Fibroblast of lung (primary cell): ENCODE measurements at regions not wholly inside any gene's neighbourhood (a gene's known extent, or its start where the extent isn't known, plus 50 kb on each side); places are given as distances from the start of the nearest gene placed in this dataset.

Experiments used
- DNase-seq, 2 donors: peaks; one replicate each; pipeline versions ENCODE4 v3.0.0 to v3.0.0-alpha.2; 2010; ENCODE audit warnings: low read depth in 2 of 2
- H2AFZ ChIP-seq: 2 replicates; pipeline ENCODE4 v1.5.1; 2012; ENCODE audit warnings: low read length, control low read depth, inconsistent platforms
- H3K27ac ChIP-seq: 2 replicates; pipeline ENCODE4 v1.5.1; 2011; ENCODE audit warnings: low read length, control low read depth; ENCODE audit not compliant: insufficient read depth
- H3K27me3 ChIP-seq: 2 replicates; pipeline ENCODE4 v1.5.1; 2011; ENCODE audit warnings: mild to moderate bottlenecking, low read length; ENCODE audit not compliant: control insufficient read depth, insufficient read depth
- H3K36me3 ChIP-seq: 2 replicates; pipeline ENCODE4 v1.5.1; 2011; ENCODE audit warnings: low read length; ENCODE audit not compliant: control insufficient read depth, insufficient read depth
- H3K4me1 ChIP-seq: 2 replicates; pipeline ENCODE4 v1.5.1; 2011; ENCODE audit warnings: low read length; ENCODE audit not compliant: control insufficient read depth, insufficient read depth; ENCODE audit errors: extremely low read depth
- H3K4me2 ChIP-seq: 2 replicates; pipeline ENCODE4 v1.5.1; 2011; ENCODE audit warnings: low read length, control low read depth; ENCODE audit not compliant: insufficient read depth; ENCODE audit errors: extremely low read depth
- H3K4me3 ChIP-seq, 4 experiments: fragments of 200-600 bp in 1 of 4; sonication (generic) in 1 of 4; replicated peaks in 1 of 4; 2 replicates each; pipeline ENCODE4 v1.5.1; 2011 to 2016; ENCODE audit warnings: low read length in 4 of 4, low read depth in 3 of 4, mild to moderate bottlenecking in 3 of 4, control low read depth in 2 of 4, inconsistent platforms in 1 of 4, mixed read lengths in 1 of 4; ENCODE audit not compliant: insufficient read depth in 1 of 4; ENCODE audit errors: control extremely low read depth in 1 of 4
- H3K79me2 ChIP-seq: 2 replicates; pipeline ENCODE4 v1.5.1; 2012; ENCODE audit warnings: mild to moderate bottlenecking, low read length, inconsistent platforms; ENCODE audit not compliant: control insufficient read depth, insufficient read depth
- H3K9ac ChIP-seq: 2 replicates; pipeline ENCODE4 v1.5.1; 2011; ENCODE audit warnings: mild to moderate bottlenecking, low read length, control low read depth; ENCODE audit not compliant: insufficient read depth
- H3K9me3 ChIP-seq: 2 replicates; pipeline ENCODE4 v1.5.1; 2012; ENCODE audit warnings: low read depth, low read length; ENCODE audit not compliant: control insufficient read depth, insufficient read depth
- H4K20me1 ChIP-seq: 2 replicates; pipeline ENCODE4 v1.5.1; 2011; ENCODE audit warnings: low read length; ENCODE audit not compliant: control insufficient read depth, insufficient read depth; ENCODE audit errors: extremely low read depth
- CTCF ChIP-seq, 2 donors: IDR thresholded peaks in 1 of 2; conservative IDR thresholded peaks in 1 of 2; 1 replicate in 1 of 2; 2 replicates in 1 of 2; pipeline ENCODE4 v1.5.1; 2011 to 2012; ENCODE audit warnings: low read length in 2 of 2, control low read depth in 1 of 2, inconsistent platforms in 1 of 2, low read depth in 1 of 2, mild to moderate bottlenecking in 1 of 2
- EZH2 ChIP-seq: IDR thresholded peaks from 2 replicates; pipeline ENCODE4 v1.5.1; 2012; ENCODE audit warnings: low read length, control low read depth, mild to moderate bottlenecking; ENCODE audit errors: missing control alignments

GRCh38 chr12:92021666-92022035, 124.0 kb downstream of the BTG1 start:
- Histone ChIP-seq H3K79me2 (no peaks in the 10 kb centered on the region), H3K27me3 (no peaks in the 10 kb centered on the region), H3K4me1 (no peaks in the 10 kb centered on the region), H3K4me2 (no peak overlapping the region), H3K9ac (no peak overlapping the region), H4K20me1 (no peaks in the 10 kb centered on the region), H3K4me3 (no peak overlapping the region), H3K27ac (no peak overlapping the region), H3K9me3 (no peaks in the 10 kb centered on the region), H2AFZ (no peak overlapping the region), H3K36me3 (no peaks in the 10 kb centered on the region)
- no peak for TF ChIP-seq CTCF (conservative IDR thresholded peaks at IDR 0.05 in 1 of 2, IDR thresholded peaks at IDR 0.05 in 1 of 2; ENCODE audit: low read depth in 1 of 2, low read length in 2 of 2)
- TF ChIP-seq EZH2: no peak
- DNase-seq: no peak

GRCh38 chr12:92020983-92021665, 124.5 kb downstream of the BTG1 start:
- no peak overlapping the region for H3K9ac ChIP-seq
- H3K36me3 ChIP-seq: no peaks in the 10 kb centered on the region
- no peak overlapping the region for H3K4me3 ChIP-seq
- H4K20me1 ChIP-seq: no peaks in the 10 kb centered on the region
- H2AFZ ChIP-seq: no peak overlapping the region
- H3K79me2 ChIP-seq: no peaks in the 10 kb centered on the region
- H3K4me2 ChIP-seq: no peak overlapping the region
- H3K27me3 ChIP-seq: no peaks in the 10 kb centered on the region
- peak in 1 of 2 donors; percentile 24 for DNase-seq
- TF ChIP-seq CTCF (conservative IDR thresholded peaks at IDR 0.05 in 1 of 2, IDR thresholded peaks at IDR 0.05 in 1 of 2; ENCODE audit: low read depth in 1 of 2, low read length in 2 of 2): no peak
- TF ChIP-seq EZH2: no peak
- H3K27ac ChIP-seq: no peak overlapping the region
- H3K4me1 ChIP-seq: no peaks in the 10 kb centered on the region
- H3K9me3 ChIP-seq: no peaks in the 10 kb centered on the region

GRCh38 chr12:92019491-92020277, 126.0 kb downstream of the BTG1 start:
- H3K27me3 ChIP-seq: no peaks in the 10 kb centered on the region
- DNase-seq: no peak
- no peak overlapping the region for H3K4me2 ChIP-seq
- H3K4me3 ChIP-seq: no peak overlapping the region
- H4K20me1 ChIP-seq: no peaks in the 10 kb centered on the region
- no peaks in the 10 kb centered on the region for H3K4me1 ChIP-seq
- no peak overlapping the region for H2AFZ ChIP-seq
- no peak for TF ChIP-seq EZH2
- TF ChIP-seq CTCF (conservative IDR thresholded peaks at IDR 0.05 in 1 of 2, IDR thresholded peaks at IDR 0.05 in 1 of 2; ENCODE audit: low read depth in 1 of 2, low read length in 2 of 2): no peak
- H3K9me3 ChIP-seq: no peaks in the 10 kb centered on the region
- no peaks in the 10 kb centered on the region for H3K79me2 ChIP-seq
- no peak overlapping the region for H3K9ac ChIP-seq
- no peak overlapping the region for H3K27ac ChIP-seq
- no peaks in the 10 kb centered on the region for H3K36me3 ChIP-seq
